GM19193 (cell line): ENCODE measurements at regions not wholly inside any gene's neighbourhood (a gene's known extent, or its start where the extent isn't known, plus 50 kb on each side); places are given as distances from the start of the nearest gene placed in this dataset.

Experiments
- POLR2A ChIP-seq: IDR thresholded peaks from 4 replicates; pipeline ENCODE4 v1.6.1; 2011; ENCODE audit not compliant: insufficient read depth, insufficient read length; ENCODE audit errors: extremely low read depth

GRCh38 chr22:47681411-47682165 is 919.1 kb downstream of the TBC1D22A start:
- TF ChIP-seq POLR2A, result no peak

DNA sequence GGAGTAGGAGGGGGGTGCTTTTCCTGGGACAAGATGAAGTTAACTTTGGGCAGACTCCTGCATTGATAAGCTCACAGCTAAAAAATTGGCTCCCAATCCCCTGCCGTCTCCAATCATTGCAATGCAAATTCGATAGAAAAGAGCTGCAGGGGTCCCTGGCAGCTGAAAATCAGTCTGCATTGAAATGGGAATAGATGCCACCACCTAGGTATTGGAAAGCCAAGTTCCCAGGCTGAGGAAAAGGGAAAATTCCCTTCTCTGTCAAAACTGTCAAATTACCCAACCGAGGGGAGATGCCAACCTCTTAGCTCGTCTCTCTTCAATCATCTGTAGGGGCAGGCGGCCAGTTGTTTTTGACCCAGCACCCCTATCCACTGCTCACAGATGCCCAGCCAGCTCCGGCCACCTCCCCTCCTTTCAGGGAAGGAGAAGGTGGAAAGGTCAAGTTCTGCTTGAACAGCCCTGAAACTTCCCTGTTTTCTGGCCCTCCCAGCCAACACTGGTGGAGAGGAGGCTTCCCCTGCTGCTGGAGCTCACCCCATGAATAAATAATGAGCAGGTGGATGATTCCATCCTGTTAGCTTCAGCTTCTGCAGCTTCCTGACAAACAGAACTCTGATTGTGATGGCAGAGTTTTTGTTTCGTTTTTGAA is 916.3 kb downstream of the TBC1D22A start:
- no peak for TF ChIP-seq POLR2A

GRCh38 chr22:47678048-47678447 is 915.6 kb downstream of the TBC1D22A start:
- no peak for TF ChIP-seq POLR2A

DNA sequence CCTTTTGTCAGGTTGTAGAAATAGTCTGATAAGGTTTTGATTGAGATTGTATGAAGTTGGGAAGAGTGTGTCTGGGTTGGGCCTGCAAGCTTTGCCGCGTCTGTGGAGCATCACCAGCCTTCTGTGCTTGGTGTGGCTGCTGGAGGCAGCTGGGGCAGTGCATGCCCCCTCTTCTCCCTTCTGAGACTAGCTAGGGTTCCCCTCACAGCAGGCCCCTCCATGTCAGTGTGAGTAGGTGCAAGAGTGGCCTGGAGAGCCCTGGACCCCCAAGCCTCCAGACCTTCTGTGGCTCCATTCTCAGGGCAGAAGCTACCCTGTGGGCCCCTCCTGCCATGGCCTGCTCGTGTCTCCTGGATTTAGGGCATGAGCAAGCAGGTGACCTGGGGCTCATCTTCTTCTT is 914.2 kb downstream of the TBC1D22A start:
- TF ChIP-seq POLR2A, result no peak

GRCh38 chr22:47674600-47674999 is 912.1 kb downstream of the TBC1D22A start:
- TF ChIP-seq POLR2A, result no peak

- no peak for TF ChIP-seq POLR2A
Observed at GRCh38 chr22:47673557-47673956, 911.1 kb downstream of the TBC1D22A start.

GRCh38 chr22:47672526-47672925 is 910.1 kb downstream of the TBC1D22A start:
- no peak for TF ChIP-seq POLR2A

DNA sequence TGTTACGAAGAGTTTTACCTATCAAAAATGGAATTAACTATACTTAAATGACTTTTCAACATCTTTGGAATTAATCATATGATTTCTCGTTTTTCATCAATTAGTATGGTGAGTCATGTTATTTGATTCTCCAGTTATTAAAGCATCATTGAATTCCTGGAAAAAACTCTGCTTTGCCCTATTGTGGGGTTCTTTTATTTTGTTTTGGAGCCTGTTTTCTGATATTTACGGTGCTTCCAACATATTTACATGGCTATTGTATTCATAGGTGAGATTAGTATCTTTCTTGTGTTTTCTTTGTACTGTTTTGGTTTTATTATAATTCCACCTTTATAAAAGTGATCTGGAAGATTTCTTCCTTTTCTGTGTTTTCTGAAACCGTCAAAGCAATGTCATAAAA is 902.7 kb downstream of the TBC1D22A start:
- TF ChIP-seq POLR2A, result no peak

- no peak for TF ChIP-seq POLR2A
Observed at GRCh38 chr22:47663615-47664605, 901.5 kb downstream of the TBC1D22A start.

- TF ChIP-seq POLR2A, result no peak
Observed at GRCh38 chr22:47659467-47660223, 897.2 kb downstream of the TBC1D22A start.

- TF ChIP-seq POLR2A, result no peak
Observed at GRCh38 chr22:47658182-47658581, 895.7 kb downstream of the TBC1D22A start.

- TF ChIP-seq POLR2A, result no peak
Observed at GRCh38 chr22:47657224-47657623, 894.8 kb downstream of the TBC1D22A start.

DNA sequence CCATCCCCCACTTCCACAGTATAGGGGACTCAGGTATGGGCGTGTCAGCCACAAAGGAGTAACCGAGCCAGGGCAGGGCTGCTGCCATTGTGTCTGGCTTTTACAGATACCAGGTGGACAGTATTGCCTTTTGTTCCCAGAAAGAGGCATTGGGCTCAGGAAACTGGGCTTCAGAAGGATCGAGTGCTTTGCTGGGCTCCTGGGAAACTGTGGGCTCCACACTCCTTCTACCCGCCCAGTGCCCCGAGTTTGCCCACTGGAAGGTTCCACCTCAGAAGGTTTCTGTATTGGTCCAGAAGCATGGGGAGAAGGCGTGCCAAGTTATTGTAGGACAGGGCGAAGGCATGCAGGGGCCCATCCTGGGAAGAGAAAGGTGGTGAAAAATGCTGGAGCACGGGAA is 894.4 kb downstream of the TBC1D22A start:
- no peak for TF ChIP-seq POLR2A

GRCh38 chr22:47655930-47656329 is 893.5 kb downstream of the TBC1D22A start:
- no peak for TF ChIP-seq POLR2A

- no peak for TF ChIP-seq POLR2A
Observed at GRCh38 chr22:47654922-47655491, 892.6 kb downstream of the TBC1D22A start.

GRCh38 chr22:47653921-47654320 is 891.5 kb downstream of the TBC1D22A start:
- no peak for TF ChIP-seq POLR2A
